HG02588 (cell line): ENCODE measurements at regions not wholly inside any gene's neighbourhood (a gene's known extent, or its start where the extent isn't known, plus 50 kb on each side); places are given as distances from the start of the nearest gene placed in this dataset.
"Not testable (repeated sequence)": the region's sequence is repeated elsewhere in the genome, so short reads cannot be mapped to it uniquely, and the experiment has no call there.

ENCODE experiments used
- ATAC-seq: cut with Tn5 transposase; IDR thresholded peaks from one replicate; pipeline ENCODE4 v1.9.1; 2021; ENCODE audit warnings: mild to moderate bottlenecking, moderate library complexity; ENCODE audit not compliant: unreplicated experiment

DNA sequence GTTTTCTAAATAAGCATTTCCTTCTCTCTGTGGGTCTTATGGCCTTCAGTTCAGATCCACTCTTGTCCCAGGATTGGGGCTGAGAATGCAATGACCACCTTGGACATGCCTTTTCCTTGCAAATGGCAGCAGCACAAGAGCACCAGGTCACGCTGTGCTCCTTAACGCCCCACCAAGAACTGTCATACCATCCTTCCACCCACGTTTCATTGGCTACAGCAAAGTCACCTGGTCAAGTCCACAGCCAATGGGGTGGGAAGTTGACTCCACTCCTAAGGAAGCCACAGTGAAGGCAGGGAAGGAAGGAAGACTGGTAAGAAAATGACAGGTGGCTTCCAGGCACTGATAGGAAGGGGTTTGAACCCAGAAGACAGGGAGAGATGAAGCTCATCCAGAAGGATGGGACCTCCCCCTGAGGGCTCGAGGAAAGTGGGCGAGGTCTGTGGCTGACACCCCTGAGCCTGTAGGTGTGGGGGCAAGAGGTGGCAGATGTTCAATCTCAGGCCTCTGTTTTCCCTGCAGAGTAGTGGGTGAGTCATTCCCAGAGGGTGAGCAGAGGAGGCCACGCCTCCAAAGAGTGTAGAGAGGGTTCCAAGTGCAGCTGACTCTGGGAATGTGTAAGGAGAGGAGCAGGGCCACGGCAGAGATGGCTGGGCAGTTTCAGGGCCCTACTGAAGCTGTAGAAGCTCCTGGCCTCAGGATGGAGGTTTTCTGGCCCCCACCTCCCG, 113.5 kb upstream of the VRK1 start:
- no peak for ATAC-seq

DNA sequence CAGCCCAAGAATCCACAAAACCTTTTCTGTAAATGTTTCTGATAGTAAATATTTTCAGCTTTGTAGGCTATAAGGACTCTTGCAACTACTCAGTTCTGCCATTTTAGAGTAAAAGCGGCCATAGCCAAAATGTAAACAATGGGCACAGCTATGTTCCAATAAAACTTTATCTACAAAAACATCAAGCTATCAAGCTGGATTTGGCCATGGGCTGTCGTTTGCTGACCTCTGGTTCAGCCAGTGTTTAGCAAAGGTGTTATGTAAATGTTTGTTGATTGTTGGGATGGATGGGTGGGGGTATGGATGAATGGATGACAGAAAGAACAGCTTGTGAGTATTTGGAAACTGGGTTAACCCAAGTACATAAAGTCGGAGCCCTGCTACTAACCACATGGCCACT, 111.1 kb upstream of the VRK1 start:
- no peak for ATAC-seq

DNA sequence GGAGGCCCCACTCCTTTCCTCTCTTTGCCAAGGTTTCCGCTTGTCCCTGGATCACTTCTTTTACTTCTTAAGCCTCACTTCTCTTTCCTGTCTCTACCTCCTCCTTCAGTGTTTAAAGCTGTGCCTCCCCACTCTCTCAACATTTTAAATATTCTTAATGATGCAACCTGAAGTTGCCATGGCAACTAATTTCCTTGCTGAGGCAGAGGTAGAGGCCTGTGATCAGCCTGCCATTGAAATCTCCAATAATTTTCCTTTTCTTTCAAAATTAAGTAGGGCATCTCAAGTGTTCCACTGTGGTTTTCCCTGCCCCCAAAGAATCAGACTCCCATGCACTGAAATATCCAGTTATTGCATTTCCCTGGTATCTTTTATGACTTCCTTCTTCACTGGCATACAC, 108.6 kb upstream of the VRK1 start:
- ATAC-seq, result no peak

DNA sequence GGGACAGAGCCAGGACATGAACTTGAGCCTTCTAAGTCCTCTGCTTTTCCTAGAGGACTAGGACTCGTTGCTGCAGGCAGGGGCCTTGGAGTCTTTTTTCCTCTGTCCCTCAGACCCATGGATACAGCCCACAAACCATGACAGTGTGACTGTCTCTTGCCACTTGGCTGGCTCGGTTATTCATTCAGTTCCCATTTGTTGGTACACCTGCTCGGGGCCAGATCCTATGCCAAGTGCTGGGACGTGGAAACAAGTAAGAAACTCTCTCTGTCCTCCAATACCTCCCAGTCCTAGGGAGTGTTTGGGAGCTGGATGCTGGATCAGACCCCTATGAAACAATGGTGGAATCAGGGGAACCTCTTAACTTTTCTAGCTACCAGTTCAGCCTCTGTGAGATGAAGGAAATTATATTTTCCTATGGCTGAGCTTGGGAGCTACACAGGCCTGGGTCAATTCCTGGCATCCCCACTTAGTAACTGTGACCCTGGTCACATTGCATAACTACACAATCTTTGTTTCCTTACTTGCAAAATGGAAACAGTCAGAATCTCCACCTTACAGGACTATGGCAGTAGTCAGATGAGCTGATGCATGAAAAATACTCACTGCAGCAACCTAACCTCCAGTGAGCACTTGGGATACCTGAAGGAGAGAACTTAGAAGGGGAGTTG, 106.3 kb upstream of the VRK1 start:
- no peak for ATAC-seq

DNA sequence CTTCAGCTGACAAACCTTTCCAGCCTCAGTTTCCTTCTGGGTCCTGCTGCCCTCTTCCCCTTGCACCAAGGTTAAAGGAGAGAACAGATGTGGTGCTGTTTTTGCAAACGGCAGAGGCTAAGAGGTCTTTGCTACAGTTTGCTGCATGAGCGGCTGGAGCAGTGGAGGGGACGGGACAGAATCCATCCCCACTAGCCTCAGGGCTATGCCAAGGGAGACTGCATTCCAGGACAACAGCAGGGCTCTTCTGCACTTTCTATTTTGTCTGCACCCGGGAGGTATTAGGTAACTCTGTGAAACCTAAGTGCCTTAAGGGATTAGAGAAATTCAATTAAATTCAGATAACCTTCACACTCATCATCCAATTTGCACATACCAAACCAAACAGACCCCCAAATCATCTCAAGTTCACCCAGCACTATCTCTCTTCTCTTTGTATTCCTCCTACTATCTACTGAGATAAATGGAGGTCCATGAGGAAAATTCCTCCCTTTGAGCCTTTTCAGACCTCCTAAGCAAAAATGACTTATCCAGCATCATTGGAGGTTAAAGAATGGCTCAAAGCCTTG, 103.8 kb upstream of the VRK1 start:
- no peak for ATAC-seq

DNA sequence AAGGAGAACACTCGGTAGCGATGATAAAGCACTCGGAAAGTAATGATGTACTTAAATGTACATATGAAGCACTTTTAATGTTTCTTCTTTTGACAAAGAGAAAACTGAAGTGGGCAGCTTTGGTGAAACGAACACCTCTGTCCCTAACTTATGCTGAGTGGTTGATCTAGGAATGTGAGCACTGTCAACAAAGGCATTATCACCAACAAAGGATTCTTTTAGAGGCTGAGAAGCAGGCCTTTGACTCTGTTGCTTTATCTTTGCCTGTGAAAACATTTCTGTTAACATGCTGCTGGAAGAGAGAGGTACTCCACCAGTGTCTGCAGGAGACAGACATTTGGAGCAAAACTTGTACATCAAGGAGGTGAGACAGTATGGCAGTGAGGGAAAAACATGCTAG, 103.2 kb upstream of the VRK1 start:
- ATAC-seq, result no peak

DNA sequence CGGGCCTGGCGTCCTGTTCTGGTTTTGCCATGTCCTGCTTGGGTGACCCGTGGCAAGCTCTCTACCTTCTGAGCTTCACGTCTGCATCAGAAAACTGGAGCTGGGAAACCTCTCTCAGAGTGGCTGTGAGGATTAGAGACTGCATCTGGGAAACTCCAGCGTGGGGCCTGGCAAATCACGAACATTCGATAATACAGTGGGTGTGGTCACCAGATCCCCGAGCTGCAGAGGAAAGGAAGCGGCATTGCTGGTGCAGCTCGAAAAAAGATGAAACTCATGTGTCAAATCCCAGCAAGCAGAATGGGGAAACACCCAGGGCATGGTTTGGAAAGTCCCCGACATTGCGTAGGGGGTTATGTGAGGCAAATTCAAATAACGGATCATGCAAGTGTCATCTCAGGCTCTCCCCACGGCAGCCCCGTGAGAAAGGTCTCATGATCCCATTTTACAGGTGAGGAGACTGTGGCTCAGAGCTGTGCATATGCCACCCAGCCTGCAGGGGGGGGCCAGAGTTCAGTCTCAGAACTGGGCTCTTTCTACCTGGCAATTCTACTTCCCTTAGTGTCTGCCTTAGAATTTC, 98.1 kb upstream of the VRK1 start:
- peak; percentile 72 for ATAC-seq

DNA sequence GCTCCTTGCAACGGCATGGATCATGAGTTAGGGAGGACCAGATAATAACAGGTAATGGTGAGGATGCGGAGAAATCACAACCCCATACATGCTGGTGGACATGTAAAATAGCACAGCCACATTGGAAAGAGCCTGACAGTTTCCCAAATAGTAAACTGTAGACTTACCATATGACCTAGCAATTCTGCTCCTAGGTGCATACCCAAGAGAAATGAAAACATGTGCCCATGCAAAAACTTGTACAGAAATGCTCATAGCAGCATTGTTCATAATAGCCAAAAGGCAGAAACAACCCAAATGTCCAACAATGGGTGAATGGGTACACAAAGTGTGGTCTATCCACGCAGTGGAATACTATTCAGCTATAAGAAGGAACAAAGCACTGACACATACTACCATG, 97.5 kb upstream of the VRK1 start:
- no peak for ATAC-seq

DNA sequence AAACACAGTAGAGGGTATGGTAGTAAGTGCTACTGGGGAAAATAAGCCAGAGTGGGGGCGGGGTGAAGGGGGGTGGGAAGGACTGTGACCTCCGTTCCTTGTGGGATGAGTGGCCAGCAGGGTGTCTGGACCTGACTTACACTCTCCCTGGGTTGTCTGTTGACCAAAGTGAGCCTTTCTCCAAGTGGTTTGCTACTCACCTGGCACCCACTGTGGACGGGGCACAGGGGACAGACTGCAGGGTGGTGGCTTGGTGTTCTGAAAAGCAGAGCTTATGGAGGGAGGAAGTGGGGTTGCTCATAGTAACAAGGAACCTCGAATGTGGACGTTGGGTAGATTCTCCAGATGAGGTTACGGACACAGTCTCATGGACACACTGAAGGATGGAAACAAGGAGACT, 94.4 kb upstream of the VRK1 start:
- ATAC-seq, result no peak

DNA sequence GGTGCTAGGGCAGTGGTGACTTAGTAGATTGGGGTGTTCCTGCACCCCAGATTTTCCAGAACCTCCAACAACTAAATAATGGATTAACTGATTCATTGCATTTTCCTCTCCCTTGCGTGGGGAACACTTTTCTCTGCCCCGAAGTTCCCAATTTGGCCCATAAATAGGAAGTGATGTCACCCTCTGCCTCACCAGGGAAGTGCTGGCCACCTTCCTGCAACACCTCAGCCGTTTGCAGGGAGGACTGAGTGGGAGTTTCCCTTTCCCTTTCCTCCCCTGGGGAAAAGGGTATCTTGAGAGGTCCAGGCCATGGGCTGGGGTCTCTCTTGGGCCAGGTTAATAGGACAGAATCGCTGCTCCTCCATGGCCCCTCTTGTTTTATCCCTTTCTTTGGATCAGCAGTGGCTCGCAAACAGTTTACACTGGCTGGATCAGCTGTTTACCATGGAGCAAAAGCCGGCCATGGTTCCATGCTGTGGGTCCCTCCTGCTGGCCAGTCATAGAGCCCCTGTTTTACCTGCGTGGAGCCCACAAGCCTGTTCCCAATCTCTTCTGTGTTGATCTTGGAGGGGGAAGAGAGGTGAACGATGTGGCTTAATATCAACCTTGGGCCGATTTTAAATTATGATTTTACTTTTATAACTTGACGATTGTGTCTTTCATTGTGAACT, 91.6 kb upstream of the VRK1 start:
- no peak for ATAC-seq

DNA sequence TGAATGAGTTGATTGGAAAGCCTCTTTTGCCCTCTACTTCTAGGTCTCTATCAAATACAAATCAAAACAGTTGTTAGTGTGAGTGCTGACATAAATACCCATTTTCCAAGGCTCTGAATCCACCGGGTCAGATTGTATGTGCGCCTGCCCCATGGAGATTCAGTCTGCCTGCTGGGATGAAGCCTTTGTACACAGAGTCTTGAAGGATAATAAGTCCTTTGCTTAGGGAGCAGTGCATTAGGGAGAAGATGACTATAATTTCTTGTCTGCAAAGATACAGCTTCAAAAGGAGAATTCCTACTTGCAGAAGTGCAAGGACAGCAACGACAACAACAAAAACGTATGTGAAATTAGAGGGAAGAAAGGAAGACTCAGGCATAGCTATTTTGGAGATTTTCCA, 90.3 kb upstream of the VRK1 start:
- no peak for ATAC-seq

DNA sequence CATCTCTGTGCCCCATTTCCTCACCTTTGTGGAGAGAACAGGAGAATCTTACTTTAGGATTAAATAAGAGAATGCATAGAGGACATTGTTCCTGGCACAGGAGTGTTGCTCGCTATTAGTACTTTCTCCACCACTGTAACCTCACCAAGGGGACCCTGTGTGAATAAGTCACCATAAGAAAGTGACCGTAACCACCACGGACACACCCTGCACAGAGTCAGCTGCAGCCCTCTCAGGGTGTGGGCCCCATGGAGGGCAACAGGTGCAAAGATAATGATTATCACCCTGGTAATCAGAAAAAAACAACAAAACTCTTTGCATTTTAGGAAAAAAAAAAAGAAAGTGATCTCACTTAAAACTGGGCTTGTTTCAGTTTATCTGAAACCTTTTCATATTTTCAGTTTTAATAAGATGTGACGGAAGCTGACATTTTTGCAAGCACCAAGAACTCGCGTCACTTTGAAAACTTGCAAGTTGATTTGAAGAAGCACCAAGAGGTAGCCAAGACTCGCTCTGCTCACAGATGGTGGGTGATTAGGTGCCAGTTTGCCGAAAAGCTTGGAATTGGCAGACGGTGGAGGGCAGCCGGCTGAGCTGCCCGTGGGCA, 87.0 kb upstream of the VRK1 start:
- ATAC-seq, result no peak

DNA sequence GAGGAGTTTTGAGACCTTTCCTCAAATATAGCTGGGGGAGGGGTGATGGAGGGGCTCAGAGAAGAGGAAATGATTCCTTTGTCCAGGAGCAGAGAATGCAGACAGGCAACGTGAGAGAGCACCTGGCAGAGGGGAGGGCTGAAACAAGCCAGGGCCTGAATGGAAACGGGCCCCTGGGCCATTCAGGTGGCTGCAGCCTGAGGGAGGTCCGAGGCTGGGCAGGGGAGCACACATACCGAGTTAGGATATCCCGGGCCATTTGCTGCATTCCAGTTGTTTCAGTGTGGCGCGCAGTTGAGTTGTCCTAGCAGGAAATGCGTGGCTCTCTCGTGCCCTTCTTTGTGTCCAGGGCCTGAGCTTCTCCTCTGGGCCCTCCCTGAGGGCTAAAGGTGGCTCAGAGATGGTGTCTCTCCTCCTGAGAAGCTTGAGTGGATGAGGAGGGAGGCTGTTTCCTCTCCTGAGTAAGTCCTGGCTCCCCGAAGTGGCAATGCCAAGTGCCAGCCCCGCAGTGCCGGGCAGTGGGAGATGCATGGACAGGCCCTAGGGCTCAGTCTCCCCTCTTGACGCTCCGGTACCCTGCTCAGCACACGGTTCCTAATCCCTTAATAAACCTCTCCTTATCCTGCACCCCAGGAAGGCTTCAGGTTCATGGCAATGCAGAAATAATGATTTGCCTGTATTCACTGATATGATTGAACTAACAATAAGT, 85.5 kb upstream of the VRK1 start:
- no peak for ATAC-seq

DNA sequence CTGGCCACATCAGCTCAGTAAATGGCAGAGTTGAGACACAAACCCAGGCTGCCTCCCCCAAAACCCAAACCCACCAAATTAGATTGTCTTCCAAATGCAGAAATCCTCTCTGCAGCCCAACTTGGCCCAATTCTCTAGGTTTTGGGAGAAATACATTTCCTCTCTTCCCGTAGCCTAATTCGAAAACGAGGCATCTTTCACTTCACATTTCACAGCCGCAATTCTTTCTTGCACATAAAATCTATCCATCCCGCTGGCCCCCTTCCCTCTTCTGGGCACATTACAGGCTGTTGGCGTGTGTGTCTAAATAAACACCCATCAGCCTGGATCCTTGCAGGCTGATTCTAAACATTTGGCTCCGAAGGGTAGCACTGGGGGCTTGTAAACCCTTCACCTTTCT, 83.8 kb upstream of the VRK1 start:
- no peak for ATAC-seq

DNA sequence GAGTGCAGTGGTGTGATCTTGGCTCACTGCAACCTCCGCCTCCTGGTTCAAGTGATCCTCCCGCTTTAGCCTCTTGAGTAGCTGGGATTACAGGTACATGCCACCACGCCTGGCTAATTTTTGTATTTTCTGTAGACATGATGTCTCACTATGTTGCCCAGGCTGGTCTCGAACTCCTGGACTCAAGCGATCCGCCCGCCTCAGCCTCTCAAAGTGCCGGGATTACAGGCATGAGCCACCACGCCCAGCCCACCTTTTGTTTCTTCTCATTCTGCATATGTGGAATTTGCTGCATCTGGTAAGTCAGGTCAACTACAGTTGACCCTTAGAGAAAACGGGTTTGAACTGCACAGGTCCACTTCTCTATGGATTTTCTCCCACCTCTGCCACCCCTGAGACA, 82.6 kb upstream of the VRK1 start:
- ATAC-seq, result not testable (repeated sequence)

DNA sequence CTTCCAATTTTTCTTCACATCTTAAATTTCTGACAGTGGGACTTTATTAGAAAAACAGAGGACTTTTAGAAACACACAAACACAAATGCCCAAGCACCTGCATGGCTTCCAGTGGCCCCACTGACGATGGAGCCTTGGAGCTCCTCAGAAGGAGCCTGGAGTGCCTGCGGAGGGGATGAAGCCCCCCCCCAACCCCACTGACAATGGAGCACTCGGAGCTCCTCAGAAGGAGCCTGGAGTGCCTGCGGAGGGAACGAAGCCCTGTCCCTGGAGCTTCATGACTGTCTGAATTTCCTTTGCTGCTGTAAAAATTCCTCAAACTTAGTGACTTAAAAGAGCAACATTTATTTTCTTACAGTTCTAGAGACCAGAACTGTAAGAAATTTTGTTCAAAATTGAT, 80.1 kb upstream of the VRK1 start:
- ATAC-seq, result no peak

DNA sequence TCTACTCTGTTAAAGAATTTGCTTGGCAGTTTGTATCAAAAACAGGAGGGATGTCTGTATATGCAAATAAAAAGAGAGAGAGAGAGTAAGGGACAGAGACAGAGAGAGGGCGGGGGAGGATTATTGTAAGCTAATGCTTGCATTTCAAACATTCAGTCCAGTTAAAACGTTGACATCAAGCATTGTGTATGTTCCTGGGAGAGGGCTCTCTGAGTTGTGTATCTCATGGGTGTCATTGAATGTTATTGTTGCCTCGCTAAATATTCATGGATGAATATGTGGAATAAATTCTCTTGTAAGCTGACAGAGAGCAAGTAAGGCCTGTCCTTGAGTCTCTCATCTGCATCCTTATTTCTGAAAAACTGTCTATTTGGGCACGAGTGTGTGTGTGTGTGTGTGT, 78.8 kb upstream of the VRK1 start:
- no peak for ATAC-seq

DNA sequence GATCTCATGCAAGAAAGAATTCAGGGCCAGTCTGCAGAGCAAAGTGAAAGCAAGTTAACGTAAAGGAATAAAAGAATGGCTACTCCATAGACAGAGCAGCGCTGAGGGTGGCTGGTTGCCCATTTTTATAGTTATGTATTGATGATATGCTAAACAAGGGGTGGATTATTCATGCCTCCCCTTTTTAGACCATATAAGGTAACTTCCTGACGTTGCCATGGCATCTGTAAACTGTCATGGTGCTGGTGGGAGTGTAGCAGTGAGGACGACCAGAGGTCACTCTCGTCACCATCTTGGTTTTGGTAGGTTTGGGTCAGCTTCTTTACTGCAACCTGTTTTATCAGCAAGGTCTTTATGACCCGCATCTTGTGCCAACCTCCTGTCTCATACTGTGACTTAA, 76.5 kb upstream of the VRK1 start:
- not testable (repeated sequence) for ATAC-seq

DNA sequence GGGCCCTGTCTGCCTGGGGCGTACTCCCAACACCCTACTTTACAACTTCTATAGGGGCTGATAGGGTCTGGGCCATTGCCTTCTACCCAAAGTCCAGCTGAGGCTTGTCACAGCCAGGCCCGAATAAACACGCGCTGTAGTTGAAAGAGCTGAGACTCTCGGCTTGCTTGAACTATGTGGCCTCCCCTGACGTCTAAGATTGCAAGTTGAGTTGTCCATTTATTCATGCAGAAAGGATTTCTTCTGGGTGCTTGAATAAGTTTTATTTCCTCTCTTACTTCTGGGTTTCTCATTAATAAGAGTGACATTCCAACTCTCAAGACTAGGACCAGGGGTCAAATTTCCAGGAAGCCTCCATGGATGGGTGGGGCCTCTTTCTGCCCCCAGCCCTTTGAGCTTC, 74.4 kb upstream of the VRK1 start:
- ATAC-seq, result no peak

DNA sequence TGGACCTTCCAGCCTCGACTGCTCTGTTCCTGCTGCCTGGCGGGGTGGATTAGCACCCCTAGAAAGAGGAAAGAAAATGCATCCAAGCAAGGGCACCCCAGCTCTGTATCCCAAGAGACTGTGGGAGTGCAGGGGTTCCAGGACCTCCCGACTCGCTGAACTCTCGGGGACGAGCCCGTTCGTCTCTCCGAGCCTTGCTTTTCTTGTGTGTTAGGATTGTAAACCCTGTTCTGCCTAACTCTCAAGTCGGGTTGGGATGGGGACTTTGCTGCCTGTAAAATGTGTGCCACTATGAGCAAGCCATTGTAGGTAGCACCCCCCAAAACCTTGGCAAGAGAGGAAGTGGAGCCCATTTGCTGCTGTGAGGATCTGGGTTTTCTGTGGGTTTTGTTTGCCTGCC, 73.2 kb upstream of the VRK1 start:
- ATAC-seq, result no peak

DNA sequence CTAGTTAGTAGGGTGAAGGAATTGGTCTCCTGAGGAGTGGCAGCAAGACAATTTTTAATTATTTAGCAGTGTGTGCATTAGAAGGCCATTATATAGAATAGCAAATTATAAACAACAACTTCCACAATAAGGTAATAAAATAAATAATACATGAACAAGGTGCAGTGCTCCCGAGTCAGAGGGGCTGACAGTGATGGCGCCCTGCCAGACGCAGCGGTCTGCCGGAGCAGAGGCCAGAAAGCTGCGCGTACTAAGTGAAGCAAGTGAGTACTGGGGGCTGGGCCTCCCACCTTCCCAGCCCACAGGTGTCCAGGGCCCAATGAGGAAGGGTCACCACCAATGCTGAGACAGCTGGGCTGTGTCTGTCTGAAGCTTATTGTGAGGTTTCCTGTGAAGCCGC, 72.0 kb upstream of the VRK1 start:
- no peak for ATAC-seq
